K562 (cell line): ENCODE measurements at regions not wholly inside any gene's neighbourhood (a gene's known extent, or its start where the extent isn't known, plus 50 kb on each side); places are given as distances from the start of the nearest gene placed in this dataset.

Experiments used
- ATAC-seq: fragments of 200-7000 bp; cut with Tn5 transposase; 3 replicates; pipeline ENCODE4 v1.9.1; 2020; ENCODE audit warnings: moderate library complexity
- BruUV-seq: library from RNA; stranded (reverse); fragments of 400-500 nt; replicated peaks from 2 replicates; lab custom pipeline; 2021; lab: Mats Ljungman, UMichigan
- CTCF ChIA-PET: fragments of 300-600 bp; formaldehyde crosslinking; extraction: SDS; loops from one replicate; lab custom pipeline; 2021; ENCODE audit warnings: low intra/inter-chr PET ratio; lab: Yijun Ruan, JAX
- POLR2A ChIA-PET: fragments of 300-600, 350-650 bp; sonication (Branson Sonifier 250); formaldehyde crosslinking; extraction: SDS; loops from one replicate; lab custom pipeline; 2021; ENCODE audit warnings: antibody characterized with exemption, inconsistent platforms; lab: Yijun Ruan, JAX
- DNase-seq, 4 experiments: peaks; one replicate each; pipeline versions ENCODE4 v3.0.0 to v3.0.0-alpha.2; 2011 to 2018; ENCODE audit warnings: low spot score in 3 of 4, mixed read lengths in 3 of 4; ENCODE audit errors: extremely low read depth in 1 of 4
- FAIRE-seq: peaks from 2 replicates; lab custom pipeline; 2011; peaks lifted over from hg19 to GRCh38; lab: Jason Lieb, UNC
- H2AFZ ChIP-seq: 2 replicates; pipeline ENCODE4 v1.6.0; 2011; ENCODE audit warnings: low read depth, low read length, control low read depth, inconsistent platforms
- H3K27ac ChIP-seq: fragments of 200-600 bp; 3 replicates; pipeline ENCODE4 v1.8.0; 2011; ENCODE audit warnings: low read depth, mild to moderate bottlenecking, control low read depth, inconsistent platforms, low read length, moderate library complexity, mixed read lengths; ENCODE audit errors: extremely low read depth
- H3K27me3 ChIP-seq, 2 experiments: fragments of 300-600 bp in 1 of 2; 2 replicates in 1 of 2; 3 replicates in 1 of 2; pipeline versions ENCODE4 v1.6.0 to v1.8.0; 2011; ENCODE audit warnings: inconsistent platforms in 2 of 2, low read length in 2 of 2, mild to moderate bottlenecking in 1 of 2, mixed read lengths in 1 of 2, moderate library complexity in 1 of 2; ENCODE audit not compliant: control insufficient read depth in 2 of 2, insufficient read depth in 2 of 2
- H3K36me3 ChIP-seq: fragments of 300-600 bp; 3 replicates; pipeline ENCODE4 v1.8.0; 2011; ENCODE audit warnings: mild to moderate bottlenecking, low read length, inconsistent platforms; ENCODE audit not compliant: control insufficient read depth, insufficient read depth
- H3K4me1 ChIP-seq, 2 experiments: fragments of 200-600 bp in 1 of 2; replicated peaks in 1 of 2; 2 replicates in 1 of 2; 3 replicates in 1 of 2; pipeline versions ENCODE4 v1.5.1 to v1.8.0; 2011; ENCODE audit warnings: inconsistent platforms in 2 of 2, low read length in 2 of 2, mild to moderate bottlenecking in 1 of 2, mixed read lengths in 1 of 2, moderate library complexity in 1 of 2; ENCODE audit not compliant: control insufficient read depth in 2 of 2, insufficient read depth in 2 of 2
- H3K4me2 ChIP-seq: 2 replicates; pipeline ENCODE4 v1.6.1; 2011; ENCODE audit warnings: low read length, control low read depth, inconsistent platforms, mixed read lengths; ENCODE audit not compliant: insufficient read depth
- H3K4me3 ChIP-seq: fragments of 200-600 bp; sonication (generic), shearing (Covaris generic); 2 replicates; pipeline ENCODE4 v1.5.1; 2016; ENCODE audit warnings: control low read depth, inconsistent platforms
- H3K79me2 ChIP-seq: fragments of 200-600 bp; 3 replicates; pipeline ENCODE4 v1.8.0; 2011; ENCODE audit warnings: low read length, inconsistent platforms; ENCODE audit not compliant: control insufficient read depth, insufficient read depth
- H3K9ac ChIP-seq, 2 experiments: 2 replicates each; pipeline versions ENCODE4 v1.6.0 to v1.6.1; 2011; ENCODE audit warnings: low read depth in 2 of 2, low read length in 2 of 2, control low read depth in 1 of 2, inconsistent platforms in 1 of 2, mild to moderate bottlenecking in 1 of 2, mixed read lengths in 1 of 2; ENCODE audit not compliant: insufficient read depth in 1 of 2
- H3K9me1 ChIP-seq: one replicate; pipeline ENCODE4 v1.6.0; 2011; ENCODE audit warnings: inconsistent platforms, mild to moderate bottlenecking, low read length, moderate library complexity; ENCODE audit not compliant: control insufficient read depth, insufficient read depth
- H3K9me3 ChIP-seq: replicated peaks from 2 replicates; pipeline ENCODE4 v1.5.1; 2011; ENCODE audit warnings: low read depth, low read length, inconsistent platforms; ENCODE audit not compliant: control insufficient read depth, insufficient read depth
- H4K20me1 ChIP-seq: replicated peaks from 2 replicates; pipeline ENCODE4 v1.6.1; 2011; ENCODE audit warnings: low read length, inconsistent platforms, mixed read lengths; ENCODE audit not compliant: control insufficient read depth, insufficient read depth
- CSDE1 ChIP-seq, 2 experiments: fragments of 450-650 bp; IDR thresholded peaks; 2 replicates each; pipeline ENCODE4 v1.6.1; 2016; ENCODE audit warnings: mild to moderate bottlenecking in 1 of 2
- E2F6 ChIP-seq, 2 experiments: IDR thresholded peaks; 2 replicates each; pipeline ENCODE4 v1.6.1; 2011; ENCODE audit warnings: borderline replicate concordance in 1 of 2, control low read depth in 1 of 2, low read depth in 1 of 2, low read length in 1 of 2, mild to moderate bottlenecking in 1 of 2, mixed read lengths in 1 of 2, moderate library complexity in 1 of 2; ENCODE audit not compliant: insufficient read depth in 1 of 2, insufficient read length in 1 of 2, poor library complexity in 1 of 2, severe bottlenecking in 1 of 2; ENCODE audit errors: extremely low read depth in 1 of 2
- FOXA1 ChIP-seq: fragments of 450-650 bp; IDR thresholded peaks from 2 replicates; pipeline ENCODE4 v1.6.1; 2016; ENCODE audit warnings: mild to moderate bottlenecking, borderline replicate concordance
- FOXJ2 ChIP-seq: fragments of 200-800 bp; sonication (Bioruptor generic); IDR thresholded peaks from 2 replicates; pipeline ENCODE4 v1.6.1; 2016; ENCODE audit warnings: missing genetic modification characterization, missing compliant biosample characterization
- HEY1 ChIP-seq: fragments of 250-450 bp; sonication (Bioruptor Pico); IDR thresholded peaks from 2 replicates; pipeline ENCODE4 v1.5.0; 2020; ENCODE audit warnings: mild to moderate bottlenecking, moderate library complexity, borderline replicate concordance
- HINFP ChIP-seq: fragments of 450-650 bp; conservative IDR thresholded peaks from 2 replicates; pipeline ENCODE4 v1.6.1; 2016; ENCODE audit warnings: missing genetic modification characterization, low read depth, mild to moderate bottlenecking, control low read depth, missing compliant biosample characterization
- HLTF ChIP-seq: fragments of 450-650 bp; IDR thresholded peaks from 2 replicates; pipeline ENCODE4 v1.6.1; 2016
- HMGN3 ChIP-seq: IDR thresholded peaks from 2 replicates; pipeline ENCODE4 v1.6.1; 2011; ENCODE audit warnings: borderline replicate concordance, low read depth, mild to moderate bottlenecking, mixed read lengths, low read length; ENCODE audit not compliant: insufficient read length; ENCODE audit errors: extremely low read depth
- KHSRP ChIP-seq: fragments of 450-650 bp; IDR thresholded peaks from 2 replicates; pipeline ENCODE4 v1.6.1; 2017
- MNT ChIP-seq, 2 experiments: fragments of 450-650 bp; conservative IDR thresholded peaks; 2 replicates each; pipeline ENCODE4 v1.6.1; 2017; ENCODE audit warnings: mild to moderate bottlenecking in 2 of 2, moderate library complexity in 2 of 2
- NCOA6 ChIP-seq: fragments of 450-650 bp; IDR thresholded peaks from 2 replicates; pipeline ENCODE4 v1.6.1; 2017; ENCODE audit warnings: mild to moderate bottlenecking
- POLR2AphosphoS2 ChIP-seq: IDR thresholded peaks from 2 replicates; pipeline ENCODE4 v1.6.1; 2012; ENCODE audit warnings: low read length, improper control_type of control experiment
- POLR3G ChIP-seq: IDR thresholded peaks from 2 replicates; pipeline ENCODE4 v1.6.1; 2011; ENCODE audit not compliant: insufficient read length, insufficient replicate concordance; ENCODE audit errors: extremely low read depth
- RBM34 ChIP-seq: fragments of 200-400 bp; formaldehyde crosslinking; IDR thresholded peaks from 2 replicates; pipeline ENCODE4 v1.6.1; 2018; ENCODE audit warnings: low read length, borderline replicate concordance; ENCODE audit not compliant: insufficient read depth
- STAT5A ChIP-seq: IDR thresholded peaks from 2 replicates; pipeline ENCODE4 v1.6.1; 2012; ENCODE audit warnings: low read length, inconsistent platforms, borderline replicate concordance
- TCF7 ChIP-seq: sonication (generic); IDR thresholded peaks from 2 replicates; pipeline ENCODE4 v1.6.1; 2016; ENCODE audit warnings: antibody characterized with exemption, borderline replicate concordance
- ZNF12 ChIP-seq: sonication (generic); formaldehyde crosslinking; IDR thresholded peaks from 2 replicates; pipeline ENCODE4 v1.4.0; 2020; ENCODE audit warnings: mild to moderate bottlenecking, missing genetic modification reagents
- ZNF41 ChIP-seq: fragments of 250-450 bp; sonication (Bioruptor Pico); conservative IDR thresholded peaks from 2 replicates; pipeline ENCODE4 v1.4.0; 2020; ENCODE audit warnings: mild to moderate bottlenecking
- ZNF76 ChIP-seq: fragments of 250-450 bp; sonication (Bioruptor Pico); IDR thresholded peaks from 2 replicates; pipeline ENCODE4 v1.4.0; 2020; ENCODE audit warnings: mild to moderate bottlenecking, moderate library complexity, borderline replicate concordance
- WGBS: fragments of 100-300 bp; shearing (Covaris generic); methylation state at CpG from one replicate; pipeline ENCODE4 v1.1.6; 2016; ENCODE audit warnings: low coverage, mixed read lengths; ENCODE audit not compliant: insufficient coverage; ENCODE audit errors: missing lambda C conversion rate; 5-methylcytosine and 5-hydroxymethylcytosine counted together
- in situ Hi-C: fragments of 300-500 bp; cut with MboI; formaldehyde crosslinking; loops from 4 replicates; pipeline ENCODE4 v1.15.0; 2018; ENCODE audit warnings: inconsistent platforms, mixed read lengths
- intact Hi-C: fragments of 100-400 bp; cut with micrococcal nuclease; formaldehyde crosslinking; loops from 2 replicates; pipeline ENCODE4 v1.14.2; 2022

- BruUV-seq = no TSS peak
Measured at GRCh38 chr18:44568342-44568741, 112.3 kb upstream of the SETBP1 start.

More at GRCh38 chr18:44568342-44568741, 112.3 kb upstream of the SETBP1 start:
- no peaks in the 10 kb centered on the region for H4K20me1 ChIP-seq
- in situ Hi-C loops = no loop called here
- H3K27me3 ChIP-seq = no peaks in the 10 kb centered on the region
- no peak overlapping the region for H3K9ac ChIP-seq
- ChIA-PET POLR2A (no interaction called here), CTCF (no interaction called here)
- H2AFZ ChIP-seq = no peak overlapping the region
- no peak overlapping the region for H3K4me2 ChIP-seq
- TF ChIP-seq HMGN3 = no peak
- TF ChIP-seq TCF7 = no peak
- TF ChIP-seq POLR2AphosphoS2 = no peak
- no peak for TF ChIP-seq KHSRP
- TF ChIP-seq FOXA1 = no peak
- TF ChIP-seq ZNF41 (CRISPR knock-in tag) = no peak
- TF ChIP-seq MNT (conservative IDR thresholded peaks at IDR 0.05) = no peak
- no peak for TF ChIP-seq FOXJ2 (tag)
- TF ChIP-seq RBM34 = no peak
- TF ChIP-seq HINFP (tag) = no peak
- TF ChIP-seq E2F6 (IDR thresholded peaks at IDR 0.05; ENCODE audit: borderline replicate concordance in 1 of 2, extremely low read depth in 1 of 2, insufficient read depth in 1 of 2, insufficient read length in 1 of 2, low read depth in 1 of 2, low read length in 1 of 2, poor library complexity in 1 of 2, severe bottlenecking in 1 of 2) = no peak
- TF ChIP-seq HLTF = no peak
- TF ChIP-seq ZNF12 (CRISPR knock-in tag) = no peak
- no peak for TF ChIP-seq STAT5A
- TF ChIP-seq CSDE1 (IDR thresholded peaks at IDR 0.05) = no peak
- TF ChIP-seq POLR3G = no peak
- TF ChIP-seq HEY1 (CRISPR knock-in tag) = no peak
- no peak for TF ChIP-seq ZNF76
- no peak for TF ChIP-seq NCOA6
- H3K79me2 ChIP-seq = no peaks in the 10 kb centered on the region
- H3K9me1 ChIP-seq = no peaks in the 10 kb centered on the region
- H3K4me1 ChIP-seq = no peaks in the 10 kb centered on the region
- 4% methylated on average over 2 of the region's 2 CpGs for WGBS
- no peak for DNase-seq
- no peak overlapping the region for H3K27ac ChIP-seq
- FAIRE-seq = no peak
- ATAC-seq = no peak
- intact Hi-C loops = no loop called here
- no peaks in the 10 kb centered on the region for H3K9me3 ChIP-seq
- no peaks in the 10 kb centered on the region for H3K36me3 ChIP-seq
- no peak overlapping the region for H3K4me3 ChIP-seq
